ENCODE measurements at regions not wholly inside any gene's neighbourhood (a gene's known extent, or its start where the extent isn't known, plus 50 kb on each side); places are given as distances from the start of the nearest gene placed in this dataset.
"Not testable (repeated sequence)": the region's sequence is repeated elsewhere in the genome, so short reads cannot be mapped to it uniquely, and the experiment has no call there.

DNA sequence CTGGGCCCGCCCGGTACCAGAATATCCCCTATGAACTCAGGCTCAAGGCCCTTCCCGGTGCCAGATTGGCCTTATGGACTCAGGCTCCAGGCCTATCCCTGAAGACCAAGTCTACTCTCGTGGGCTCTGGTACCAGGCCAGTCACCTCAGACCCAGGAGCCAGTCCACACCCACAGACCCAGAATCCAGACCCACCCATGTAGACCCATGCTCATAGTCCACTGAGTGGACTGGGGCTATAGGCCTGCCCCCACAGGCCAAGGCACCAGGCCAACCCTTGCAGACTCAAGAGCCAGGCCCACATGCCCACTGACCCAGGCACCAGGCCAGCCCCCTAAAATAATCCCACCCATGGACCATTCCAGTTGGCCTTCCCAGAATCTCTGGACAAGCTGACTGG lies 296.1 kb downstream of the CNTNAP3B start:
- TF ChIP-seq RAD21 (conservative IDR thresholded peaks at IDR 0.05 in 1 of 2, IDR thresholded peaks at IDR 0.05 in 1 of 2); RFX5 (IDR thresholded peaks at IDR 0.05); JUN (IDR thresholded peaks at IDR 0.05); NR3C1 (IDR thresholded peaks at IDR 0.05); POLR2A (IDR thresholded peaks at IDR 0.05; ENCODE audit: low read length); TFCP2L1 (CRISPR knock-in tag; IDR thresholded peaks at IDR 0.05): not testable (repeated sequence)
- TF ChIP-seq, protein P1, sequence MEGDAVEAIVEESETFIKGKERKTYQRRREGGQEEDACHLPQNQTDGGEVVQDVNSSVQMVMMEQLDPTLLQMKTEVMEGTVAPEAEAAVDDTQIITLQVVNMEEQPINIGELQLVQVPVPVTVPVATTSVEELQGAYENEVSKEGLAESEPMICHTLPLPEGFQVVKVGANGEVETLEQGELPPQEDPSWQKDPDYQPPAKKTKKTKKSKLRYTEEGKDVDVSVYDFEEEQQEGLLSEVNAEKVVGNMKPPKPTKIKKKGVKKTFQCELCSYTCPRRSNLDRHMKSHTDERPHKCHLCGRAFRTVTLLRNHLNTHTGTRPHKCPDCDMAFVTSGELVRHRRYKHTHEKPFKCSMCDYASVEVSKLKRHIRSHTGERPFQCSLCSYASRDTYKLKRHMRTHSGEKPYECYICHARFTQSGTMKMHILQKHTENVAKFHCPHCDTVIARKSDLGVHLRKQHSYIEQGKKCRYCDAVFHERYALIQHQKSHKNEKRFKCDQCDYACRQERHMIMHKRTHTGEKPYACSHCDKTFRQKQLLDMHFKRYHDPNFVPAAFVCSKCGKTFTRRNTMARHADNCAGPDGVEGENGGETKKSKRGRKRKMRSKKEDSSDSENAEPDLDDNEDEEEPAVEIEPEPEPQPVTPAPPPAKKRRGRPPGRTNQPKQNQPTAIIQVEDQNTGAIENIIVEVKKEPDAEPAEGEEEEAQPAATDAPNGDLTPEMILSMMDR (IDR thresholded peaks at IDR 0.05) = not testable (repeated sequence)
- TF ChIP-seq, protein P2, sequence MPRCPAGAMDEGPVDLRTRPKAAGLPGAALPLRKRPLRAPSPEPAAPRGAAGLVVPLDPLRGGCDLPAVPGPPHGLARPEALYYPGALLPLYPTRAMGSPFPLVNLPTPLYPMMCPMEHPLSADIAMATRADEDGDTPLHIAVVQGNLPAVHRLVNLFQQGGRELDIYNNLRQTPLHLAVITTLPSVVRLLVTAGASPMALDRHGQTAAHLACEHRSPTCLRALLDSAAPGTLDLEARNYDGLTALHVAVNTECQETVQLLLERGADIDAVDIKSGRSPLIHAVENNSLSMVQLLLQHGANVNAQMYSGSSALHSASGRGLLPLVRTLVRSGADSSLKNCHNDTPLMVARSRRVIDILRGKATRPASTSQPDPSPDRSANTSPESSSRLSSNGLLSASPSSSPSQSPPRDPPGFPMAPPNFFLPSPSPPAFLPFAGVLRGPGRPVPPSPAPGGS (IDR thresholded peaks at IDR 0.05) = not testable (repeated sequence)
